ENCODE measurements at regions not wholly inside any gene's neighbourhood (a gene's known extent, or its start where the extent isn't known, plus 50 kb on each side); places are given as distances from the start of the nearest gene placed in this dataset.

DNA sequence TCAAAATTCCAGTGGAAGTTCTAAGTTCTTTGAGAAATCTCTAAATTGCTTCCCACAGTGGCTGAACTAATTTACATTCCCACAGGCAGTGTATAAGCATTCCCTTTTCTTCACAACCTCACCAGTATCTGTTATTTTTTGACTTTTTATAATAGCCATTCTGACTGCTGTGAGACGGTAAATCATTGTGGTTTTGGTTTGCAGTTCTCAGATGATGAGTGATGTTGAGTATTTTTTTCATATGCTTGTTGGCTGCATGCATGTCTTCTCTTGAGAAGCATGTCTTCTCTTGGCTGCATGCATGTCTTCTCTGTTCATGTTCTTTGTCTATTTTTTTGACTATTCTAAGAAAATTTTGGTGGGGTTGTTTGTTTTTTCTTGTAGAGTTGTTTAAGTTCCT is 499.6 kb upstream of the CCDC54 start:
- Histone ChIP-seq H3K4me2 (no peak overlapping the region), H3K79me2 (replicated peaks; ENCODE audit: insufficient read depth) (no peaks in the 10 kb centered on the region), H3K9me2 (ENCODE audit: insufficient read depth) (no peaks in the 10 kb centered on the region), H3K27ac (ENCODE audit: low read depth) (no peak overlapping the region), H3F3A (replicated peaks; ENCODE audit: low read depth) (no peaks in the 10 kb centered on the region), H3K4me3 (no peak overlapping the region), H3K4me1 (ENCODE audit: insufficient read depth) (peaks cover 43% of the 10 kb centered on the region), H2AFZ (no peak overlapping the region), H3K27me3 (ENCODE audit: insufficient read depth) (no peaks in the 10 kb centered on the region), H3K36me3 (ENCODE audit: insufficient read depth) (no peaks in the 10 kb centered on the region), H4K20me1 (replicated peaks; ENCODE audit: insufficient read depth) (no peaks in the 10 kb centered on the region)
- no peak for ATAC-seq
- peak overlapping the region; percentile 51; the same call in 1 of the 2 replicates for H3K27ac Mint-ChIP-seq
- peaks cover 5% of the 10 kb centered on the region for H3K27me3 Mint-ChIP-seq (ENCODE audit: insufficient read depth, low read depth, poor library complexity)
- no peak overlapping the region for H3K4me3 Mint-ChIP-seq
- no peak for DNase-seq (ENCODE audit: low spot score)
- H3K4me1 Mint-ChIP-seq = peaks cover 41% of the 10 kb centered on the region
- H3K36me3 Mint-ChIP-seq (ENCODE audit: low read depth) = peaks cover 34% of the 10 kb centered on the region
- peaks cover 18% of the 10 kb centered on the region for H3K9me3 Mint-ChIP-seq
- no peak for TF ChIP-seq NANOG (IDR thresholded peaks at IDR 0.05; ENCODE audit: borderline replicate concordance)

DNA sequence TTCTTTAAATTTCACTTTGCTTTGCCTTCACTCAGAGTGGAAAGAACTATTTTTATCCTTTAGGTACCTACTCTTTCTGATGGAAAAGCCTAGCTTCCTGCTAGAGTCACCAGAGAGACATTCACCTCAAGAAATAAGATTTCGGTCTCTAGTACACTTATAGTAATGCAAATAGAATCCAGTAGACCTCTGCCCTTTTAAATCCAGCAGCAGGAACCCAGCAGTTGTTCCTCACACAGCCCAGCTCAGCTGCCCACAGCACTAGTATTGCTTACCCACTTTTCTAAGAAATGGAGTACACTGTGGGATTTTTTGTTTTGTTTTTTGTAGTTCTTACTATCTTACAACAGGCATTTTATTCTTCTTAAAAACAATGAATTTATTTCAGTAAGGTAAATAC is 497.0 kb upstream of the CCDC54 start:
- peaks cover 41% of the 10 kb centered on the region for H3K4me1 Mint-ChIP-seq
- H3K36me3 ChIP-seq (ENCODE audit: insufficient read depth) = no peaks in the 10 kb centered on the region
- H3K4me2 ChIP-seq = peak overlapping the region; percentile 52
- H3K9me3 Mint-ChIP-seq = peaks cover 20% of the 10 kb centered on the region
- DNase-seq (ENCODE audit: low spot score) (peak; percentile 32), ATAC-seq (peak; percentile 81)
- peaks cover 43% of the 10 kb centered on the region for H3K4me1 ChIP-seq (ENCODE audit: insufficient read depth)
- H3K4me3 ChIP-seq = peak overlapping the region; percentile 23
- no peaks in the 10 kb centered on the region for H3K79me2 ChIP-seq (replicated peaks; ENCODE audit: insufficient read depth)
- H3K9me2 ChIP-seq (ENCODE audit: insufficient read depth) = no peaks in the 10 kb centered on the region
- TF ChIP-seq ZNF331 (CRISPR knock-in tag; IDR thresholded peaks at IDR 0.05; ENCODE audit: low read depth) (no peak), NANOG (IDR thresholded peaks at IDR 0.05; ENCODE audit: borderline replicate concordance) (peak; percentile 21; the same call in 1 of the 2 replicates), CREB1 (CRISPR knock-in tag; IDR thresholded peaks at IDR 0.05; ENCODE audit: low read depth) (no peak), JUNB (IDR thresholded peaks at IDR 0.05; ENCODE audit: unreplicated experiment) (no peak)
- H3K27me3 ChIP-seq (ENCODE audit: insufficient read depth) = no peaks in the 10 kb centered on the region
- H4K20me1 ChIP-seq (replicated peaks; ENCODE audit: insufficient read depth) = no peaks in the 10 kb centered on the region
- peak overlapping the region; percentile 20; the same call in 1 of the 3 replicates for H3K4me3 Mint-ChIP-seq
- H3K36me3 Mint-ChIP-seq (ENCODE audit: low read depth) = peaks cover 51% of the 10 kb centered on the region
- peak overlapping the region; percentile 93 for H3K27ac Mint-ChIP-seq
- H3K27ac ChIP-seq (ENCODE audit: low read depth) = peak overlapping the region; percentile 46
- no peaks in the 10 kb centered on the region for H3F3A ChIP-seq (replicated peaks; ENCODE audit: low read depth)
- no peak overlapping the region for H2AFZ ChIP-seq
- H3K27me3 Mint-ChIP-seq (ENCODE audit: insufficient read depth, low read depth, poor library complexity) = no peaks in the 10 kb centered on the region

GRCh38 chr3:106881186-106881585 is 496.1 kb upstream of the CCDC54 start:
- Mint-ChIP-seq H3K27me3 (ENCODE audit: insufficient read depth, low read depth, poor library complexity) (no peaks in the 10 kb centered on the region), H3K4me3 (no peak overlapping the region), H3K36me3 (ENCODE audit: low read depth) (peaks cover 59% of the 10 kb centered on the region), H3K27ac (peak overlapping the region; percentile 68), H3K4me1 (peaks cover 41% of the 10 kb centered on the region), H3K9me3 (peaks cover 29% of the 10 kb centered on the region)
- no peaks in the 10 kb centered on the region for H4K20me1 ChIP-seq (replicated peaks; ENCODE audit: insufficient read depth)
- no peak overlapping the region for H2AFZ ChIP-seq
- no peaks in the 10 kb centered on the region for H3K9me2 ChIP-seq (ENCODE audit: insufficient read depth)
- H3K4me2 ChIP-seq = peak overlapping the region; percentile 52; the same call in 1 of the 2 replicates
- no peaks in the 10 kb centered on the region for H3K36me3 ChIP-seq (ENCODE audit: insufficient read depth)
- H3K79me2 ChIP-seq (replicated peaks; ENCODE audit: insufficient read depth) = no peaks in the 10 kb centered on the region
- H3K27me3 ChIP-seq (ENCODE audit: insufficient read depth) = no peaks in the 10 kb centered on the region
- peak overlapping the region; percentile 46; the same call in 1 of the 2 replicates for H3K27ac ChIP-seq (ENCODE audit: low read depth)
- no peaks in the 10 kb centered on the region for H3F3A ChIP-seq (replicated peaks; ENCODE audit: low read depth)
- DNase-seq (ENCODE audit: low spot score) (no peak), ATAC-seq (no peak)
- H3K4me1 ChIP-seq (ENCODE audit: insufficient read depth) = peaks cover 43% of the 10 kb centered on the region
- H3K4me3 ChIP-seq = no peak overlapping the region
- TF ChIP-seq ZNF114 (CRISPR knock-in tag; IDR thresholded peaks at IDR 0.05) (no peak), REST (IDR thresholded peaks at IDR 0.05; ENCODE audit: unreplicated experiment) (no peak), NANOG (IDR thresholded peaks at IDR 0.05; ENCODE audit: borderline replicate concordance) (no peak), STAT1 (IDR thresholded peaks at IDR 0.05; ENCODE audit: unreplicated experiment) (no peak), POLR2AphosphoS5 (IDR thresholded peaks at IDR 0.05; ENCODE audit: low read depth) (no peak)

Measured in GM23338 (cell line).